Mesenteric fat pad (tissue), 1 donor: ENCODE measurements at regions not wholly inside any gene's neighbourhood (a gene's known extent, or its start where the extent isn't known, plus 50 kb on each side); places are given as distances from the start of the nearest gene placed in this dataset.

Experiments
- DNase-seq: peaks from one replicate; pipeline ENCODE4 v3.0.0-alpha.2; 2020; ENCODE audit warnings: low spot score
- donor health status: DM: yes; HTN: yes; CAD: no.

GRCh38 chr3:127484601-127485388 is 105.7 kb downstream of the TPRA1 start:
- DNase-seq, result no peak

- peak; percentile 81 for DNase-seq
Measured at GRCh38 chr3:127483902-127484591, 106.5 kb downstream of the TPRA1 start.

GRCh38 chr3:127483005-127483641 is 107.4 kb downstream of the TPRA1 start:
- DNase-seq, result peak; percentile 72

GRCh38 chr3:127482216-127483004 is 108.1 kb downstream of the TPRA1 start:
- DNase-seq, result no peak

GRCh38 chr3:127480196-127480954 is 110.2 kb downstream of the TPRA1 start:
- peak; percentile 68 for DNase-seq

DNA sequence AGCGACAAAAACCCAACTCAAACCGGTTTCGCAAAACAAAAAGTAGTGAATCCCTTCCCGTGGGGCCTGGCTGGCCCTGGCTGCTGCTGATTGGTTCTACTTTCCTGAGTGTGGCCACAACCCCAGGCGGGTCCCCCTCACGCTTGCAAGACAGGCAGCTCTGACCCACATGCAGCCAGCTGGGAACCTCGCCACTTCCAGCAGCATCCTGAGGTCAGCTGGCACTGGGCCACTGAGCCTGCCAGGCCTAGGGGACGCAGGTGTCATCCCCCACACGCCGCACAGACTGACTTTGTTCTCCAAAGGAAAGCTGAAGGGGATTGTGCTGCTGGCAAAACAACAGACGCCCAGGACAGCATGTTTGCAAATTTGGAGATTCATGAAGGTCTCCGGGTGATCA is 111.1 kb downstream of the TPRA1 start:
- DNase-seq, result no peak

DNA sequence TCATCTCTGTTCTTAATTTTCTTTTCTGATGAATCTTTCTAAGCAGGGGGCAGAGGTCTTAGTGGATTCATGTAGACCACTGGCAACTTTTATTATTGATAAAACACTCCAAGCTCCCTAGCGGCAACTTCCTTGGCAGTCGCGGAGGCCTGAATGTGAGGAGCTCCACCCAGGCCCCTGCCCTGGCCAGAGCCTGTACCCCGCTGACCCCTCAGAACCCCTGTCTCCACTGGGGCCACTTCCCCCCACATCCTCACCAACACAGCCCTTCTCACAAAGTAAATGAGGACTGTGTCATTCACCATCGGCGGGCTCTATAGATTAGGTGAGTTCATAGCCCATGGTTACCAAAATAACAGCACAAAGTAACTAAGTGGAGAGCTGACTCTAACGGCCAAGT is 111.6 kb downstream of the TPRA1 start:
- DNase-seq, result no peak

- no peak for DNase-seq
Measured at GRCh38 chr3:127477396-127477795, 113.1 kb downstream of the TPRA1 start.

GRCh38 chr3:127476936-127477335 is 113.6 kb downstream of the TPRA1 start:
- DNase-seq, result no peak

DNA sequence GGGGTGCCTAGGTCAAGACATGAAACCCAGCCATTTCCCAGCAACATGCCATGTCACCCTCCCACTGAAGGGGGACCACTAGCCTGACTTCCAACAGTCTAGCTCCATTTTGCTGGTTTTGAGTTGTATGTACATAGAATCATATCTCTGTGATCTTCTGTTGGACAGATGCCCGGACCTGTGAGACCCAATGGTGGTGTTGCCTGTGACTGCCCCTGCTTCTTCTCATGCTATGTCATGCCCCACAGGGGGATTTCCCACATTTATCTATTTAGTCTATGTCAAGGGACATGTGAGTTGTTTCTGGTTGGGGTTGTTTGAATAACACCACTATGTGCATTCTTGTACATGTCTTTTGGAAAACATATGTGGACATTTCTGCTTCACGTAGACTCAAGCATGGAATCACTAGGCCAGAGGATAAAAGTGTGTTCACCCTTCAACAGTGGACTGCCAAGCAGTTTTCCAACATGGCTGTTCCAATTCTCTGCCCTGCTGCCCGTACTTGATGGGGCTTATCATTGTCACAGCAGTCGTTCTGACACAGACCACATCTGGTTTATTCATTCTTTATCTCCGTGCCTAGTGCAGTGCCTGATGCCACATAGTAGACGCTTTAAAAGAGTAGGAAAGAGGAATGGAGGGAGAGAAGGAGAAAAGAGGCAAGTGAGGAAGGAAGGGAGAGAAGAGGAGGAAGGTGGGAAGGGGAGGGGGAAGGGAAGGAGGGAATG is 114.4 kb downstream of the TPRA1 start:
- DNase-seq, result no peak

- DNase-seq, result no peak
Measured at GRCh38 chr3:127475391-127475790, 115.1 kb downstream of the TPRA1 start.

DNA sequence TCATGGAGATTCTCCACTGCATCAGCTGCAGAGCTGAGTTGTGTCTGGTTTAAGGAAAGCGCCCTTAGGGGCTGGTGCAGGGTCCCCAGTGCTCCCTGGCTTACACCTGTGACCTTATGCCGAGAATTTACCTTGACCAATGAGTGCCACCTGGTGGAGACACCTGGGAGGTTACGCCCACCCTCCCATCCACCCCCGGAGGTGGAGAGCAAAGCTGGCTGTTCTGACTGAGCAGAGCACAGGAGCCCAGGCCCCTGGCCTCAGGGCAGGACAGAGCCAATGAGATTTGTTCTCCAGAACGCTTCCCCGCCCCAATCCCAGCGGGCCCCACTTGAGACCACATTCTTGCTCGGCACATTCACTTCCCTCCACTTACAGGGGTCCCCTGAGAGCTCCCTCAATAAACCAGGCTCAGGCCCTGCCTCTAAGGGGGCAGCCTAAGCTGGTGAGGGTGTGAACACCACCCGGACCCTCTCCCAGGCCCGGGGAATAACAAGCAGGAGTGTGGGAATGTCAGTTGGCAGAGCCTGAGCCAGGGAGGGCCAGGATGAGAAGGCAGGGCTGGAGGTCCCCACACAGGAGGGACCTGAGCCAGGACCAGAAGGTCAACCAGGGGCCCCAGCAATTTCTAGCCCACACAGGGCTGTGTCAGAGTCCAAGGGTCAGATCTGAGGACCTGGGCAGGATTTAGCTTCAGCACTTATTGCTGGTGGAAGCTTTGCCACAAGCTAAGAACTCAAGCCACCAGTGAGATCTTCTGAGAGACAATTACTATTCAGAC is 117.1 kb downstream of the TPRA1 start:
- DNase-seq, result no peak

- no peak for DNase-seq
Measured at GRCh38 chr3:127472506-127472905, 118.0 kb downstream of the TPRA1 start.

GRCh38 chr3:127471142-127471541 is 119.4 kb downstream of the TPRA1 start:
- DNase-seq, result no peak

GRCh38 chr3:127469760-127470159 is 120.8 kb downstream of the TPRA1 start:
- DNase-seq, result no peak

- DNase-seq, result no peak
Measured at GRCh38 chr3:127467391-127467790, 123.1 kb downstream of the TPRA1 start.

- DNase-seq, result no peak
Measured at GRCh38 chr3:127464642-127465041, 125.9 kb downstream of the TPRA1 start.

GRCh38 chr3:127462111-127462655 is 128.3 kb downstream of the TPRA1 start:
- no peak for DNase-seq
